GM19035 (cell line): ENCODE measurements at regions not wholly inside any gene's neighbourhood (a gene's known extent, or its start where the extent isn't known, plus 50 kb on each side); places are given as distances from the start of the nearest gene placed in this dataset.

Experiments used
- ATAC-seq: cut with Tn5 transposase; IDR thresholded peaks from one replicate; pipeline ENCODE4 v1.9.1; 2021; ENCODE audit not compliant: unreplicated experiment

- no peak for ATAC-seq
Observed at GRCh38 chr6:94389218-94389617, 969.9 kb upstream of the EPHA7 start.

DNA sequence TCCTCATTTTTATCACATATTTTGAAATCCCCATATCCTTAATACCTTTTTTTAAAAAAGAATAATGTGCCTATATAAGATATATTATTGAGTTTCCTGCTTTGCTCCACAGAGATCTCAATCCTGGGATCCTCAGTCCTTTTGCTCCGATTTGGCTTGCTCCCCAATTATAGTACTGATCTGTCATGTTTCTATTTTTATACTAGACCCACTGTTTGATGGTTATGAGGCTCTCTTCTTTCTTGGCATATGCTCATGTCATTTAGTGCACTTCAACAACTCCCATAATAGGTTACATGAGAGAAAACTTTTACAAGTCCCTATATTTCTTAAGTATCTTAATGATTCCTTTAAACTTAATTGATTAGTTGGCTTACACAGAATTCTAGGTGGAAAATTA lies 958.5 kb upstream of the EPHA7 start:
- ATAC-seq = no peak

DNA sequence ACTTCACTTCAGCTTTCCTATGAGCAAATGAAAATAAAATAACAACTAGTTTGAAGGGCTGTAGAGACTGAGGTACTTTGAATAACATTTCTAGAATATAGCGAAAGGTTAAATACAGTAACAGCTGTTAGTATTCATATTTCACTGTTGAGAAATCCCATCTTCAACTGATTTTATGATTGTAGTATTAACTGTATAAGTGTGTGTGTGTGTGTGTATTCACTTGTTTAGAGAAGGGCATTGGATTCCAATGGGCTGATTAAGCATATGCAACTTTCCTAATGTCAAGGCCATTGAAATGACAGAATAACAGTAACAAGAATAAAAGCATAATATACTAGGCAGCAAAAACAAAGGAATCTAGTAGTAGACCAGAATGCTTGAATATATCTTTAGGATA lies 957.5 kb upstream of the EPHA7 start:
- no peak for ATAC-seq

DNA sequence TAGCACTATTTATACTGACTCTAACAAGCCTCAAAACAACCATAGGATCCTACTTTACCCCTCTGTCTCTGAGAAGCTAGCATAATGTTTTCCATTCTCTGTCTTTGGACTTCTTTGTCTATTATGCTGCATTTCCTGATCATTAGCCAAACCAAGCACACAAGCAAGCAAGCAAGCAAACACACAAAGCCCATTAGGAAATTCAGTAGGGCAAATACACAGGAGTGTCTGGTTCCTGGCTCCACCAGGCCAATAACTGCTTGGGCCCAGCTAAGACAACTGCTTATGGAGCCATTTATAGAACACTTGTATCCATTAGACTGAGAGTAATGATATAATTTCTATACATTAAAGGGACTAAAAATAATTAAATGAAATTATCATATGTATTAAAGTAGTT lies 952.9 kb upstream of the EPHA7 start:
- no peak for ATAC-seq

GRCh38 chr6:94367316-94367715 lies 948.0 kb upstream of the EPHA7 start:
- ATAC-seq = no peak

- ATAC-seq = no peak
Observed at GRCh38 chr6:94362061-94362864, 942.9 kb upstream of the EPHA7 start.

DNA sequence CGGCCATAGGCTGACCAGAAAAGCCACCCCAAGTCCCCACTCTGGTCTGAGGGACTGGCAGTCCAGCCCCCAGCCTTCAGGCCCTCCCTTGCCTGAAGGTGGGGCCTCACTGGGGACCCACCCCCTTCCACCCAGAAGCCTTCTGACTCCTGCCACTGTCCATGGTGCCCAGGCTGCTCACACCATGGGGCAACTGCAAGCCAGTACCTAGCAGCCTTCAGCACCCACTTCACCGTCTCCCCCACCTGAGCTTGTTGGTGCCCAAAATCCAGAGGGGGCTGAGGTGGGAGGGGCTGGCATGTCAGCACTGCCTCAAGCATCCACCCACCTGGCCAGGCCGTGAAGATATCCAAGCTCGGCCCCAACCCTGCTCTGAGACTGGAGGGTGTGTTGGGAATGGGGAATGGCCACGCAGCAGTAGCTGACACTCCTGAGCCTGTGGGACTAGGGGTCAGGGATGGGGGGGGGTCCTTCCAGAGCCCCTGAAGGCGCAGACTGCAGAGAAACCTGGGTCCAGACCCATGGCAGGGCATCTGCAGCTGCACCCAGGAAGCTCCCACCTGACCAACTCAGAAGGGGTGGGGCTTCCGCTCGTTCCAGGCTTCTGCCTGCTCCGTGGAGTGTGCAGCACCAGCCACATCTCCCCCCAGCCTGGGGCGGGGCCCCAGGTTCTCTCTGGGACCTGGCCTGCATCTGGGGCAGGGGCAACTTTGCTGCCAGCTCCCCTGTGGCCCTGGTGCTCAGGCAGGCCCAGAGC lies 942.1 kb upstream of the EPHA7 start:
- ATAC-seq = no peak

DNA sequence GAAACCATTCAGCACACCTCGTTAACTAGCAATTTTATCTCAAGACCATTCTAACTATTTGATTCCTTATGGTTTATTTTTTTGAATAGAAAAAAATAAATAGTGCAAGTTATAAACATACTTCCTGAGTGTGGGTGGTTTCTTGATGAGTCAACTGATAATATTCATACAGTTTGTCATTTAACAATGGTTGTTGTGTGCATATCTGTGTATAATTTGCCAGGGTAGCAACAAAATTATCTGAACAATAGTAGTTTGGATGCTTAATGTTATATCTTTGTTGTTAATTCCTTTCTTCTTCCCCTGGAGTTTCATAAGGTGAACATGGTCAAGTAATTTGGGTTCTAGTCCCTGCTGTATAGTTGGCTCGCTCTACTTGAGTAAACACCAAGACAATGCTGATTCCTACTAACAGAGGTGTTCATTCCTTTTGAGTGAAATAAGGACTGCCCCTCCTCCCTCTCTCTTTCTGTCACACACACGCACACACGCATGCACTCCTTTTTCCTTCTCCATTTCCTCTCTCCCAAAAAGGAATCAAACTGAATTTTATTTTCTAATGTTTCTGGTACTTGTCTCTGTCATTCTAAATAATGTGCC lies 938.1 kb upstream of the EPHA7 start:
- ATAC-seq = no peak

DNA sequence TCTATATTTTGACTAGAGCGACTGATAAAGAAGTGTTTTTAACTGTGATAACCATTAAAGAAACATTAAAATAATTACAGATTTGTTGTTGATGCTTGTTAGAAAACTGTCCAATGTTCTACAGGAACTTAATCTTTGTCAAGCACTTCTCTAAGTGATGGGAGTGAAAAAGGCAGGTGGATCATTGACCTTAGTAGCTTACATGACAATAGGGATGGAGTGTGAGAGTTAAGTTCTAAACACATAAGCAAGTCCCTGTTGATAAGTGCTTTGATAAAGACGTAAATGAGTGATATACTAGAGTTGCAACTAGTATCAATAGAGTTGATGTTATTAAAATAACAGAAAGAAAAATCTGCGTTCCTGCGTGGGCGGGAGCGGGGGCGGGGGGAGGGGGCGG lies 931.5 kb upstream of the EPHA7 start:
- no peak for ATAC-seq

DNA sequence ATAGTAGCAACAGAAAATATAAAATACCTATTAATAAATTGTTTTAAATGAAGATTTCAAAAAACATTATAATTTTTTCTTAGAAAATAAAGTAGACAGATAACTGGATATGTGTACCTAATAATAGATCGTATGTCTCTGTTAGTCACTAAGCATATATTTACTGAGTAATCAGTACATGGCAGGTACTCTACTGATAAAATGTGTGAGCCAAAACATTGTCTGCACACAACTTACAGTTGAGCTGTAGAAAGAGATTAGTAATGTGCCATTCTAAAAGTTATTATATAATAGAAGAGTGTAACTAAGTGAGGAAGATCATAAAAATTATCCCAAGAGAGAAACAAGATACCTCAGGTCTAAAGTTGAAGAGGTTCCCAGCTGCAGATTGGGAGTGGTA lies 929.9 kb upstream of the EPHA7 start:
- ATAC-seq = no peak

DNA sequence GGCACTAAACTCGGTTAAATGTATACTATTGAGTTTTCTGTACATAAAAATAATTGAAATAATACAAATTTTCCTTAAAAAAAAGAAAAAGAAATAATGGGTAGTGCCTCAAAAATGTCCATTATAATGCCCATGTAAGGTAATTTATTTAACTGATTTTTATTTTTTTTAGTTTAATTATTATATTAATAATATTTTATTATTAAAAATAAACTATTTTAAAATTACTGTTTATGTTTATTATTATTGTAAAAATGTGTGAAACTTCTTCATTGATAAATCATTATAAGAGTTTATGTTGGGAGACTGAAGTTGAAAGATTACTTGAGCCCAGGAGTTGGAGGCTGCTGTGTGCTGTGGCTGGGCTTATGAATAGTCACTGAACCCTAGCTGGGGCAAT lies 925.5 kb upstream of the EPHA7 start:
- ATAC-seq = no peak

GRCh38 chr6:94341173-94341572 lies 921.8 kb upstream of the EPHA7 start:
- ATAC-seq = no peak

- no peak for ATAC-seq
Observed at GRCh38 chr6:94323853-94324252, 904.5 kb upstream of the EPHA7 start.

- ATAC-seq = no peak
Observed at GRCh38 chr6:94300424-94301144, 881.2 kb upstream of the EPHA7 start.

- ATAC-seq = no peak
Observed at GRCh38 chr6:94289131-94289530, 869.8 kb upstream of the EPHA7 start.

DNA sequence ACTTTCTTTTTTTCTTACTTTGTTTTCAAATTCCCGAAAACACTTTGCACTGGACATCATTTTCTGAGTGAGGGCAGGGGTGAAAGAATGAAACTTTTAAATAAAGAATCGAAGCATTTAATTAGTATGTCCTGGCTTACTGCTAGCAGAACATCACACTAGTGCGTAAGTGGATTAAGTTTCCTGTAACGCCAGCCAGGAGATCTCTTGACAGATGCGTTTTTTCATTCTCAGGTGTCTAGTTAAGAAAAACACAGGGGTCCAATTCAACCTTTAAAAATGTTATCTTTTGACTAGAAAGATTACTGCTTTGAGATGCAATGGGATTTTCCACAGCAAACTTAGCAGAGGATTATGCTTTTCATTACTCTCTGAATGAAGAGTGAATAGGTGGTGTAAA lies 858.8 kb upstream of the EPHA7 start:
- ATAC-seq = no peak

DNA sequence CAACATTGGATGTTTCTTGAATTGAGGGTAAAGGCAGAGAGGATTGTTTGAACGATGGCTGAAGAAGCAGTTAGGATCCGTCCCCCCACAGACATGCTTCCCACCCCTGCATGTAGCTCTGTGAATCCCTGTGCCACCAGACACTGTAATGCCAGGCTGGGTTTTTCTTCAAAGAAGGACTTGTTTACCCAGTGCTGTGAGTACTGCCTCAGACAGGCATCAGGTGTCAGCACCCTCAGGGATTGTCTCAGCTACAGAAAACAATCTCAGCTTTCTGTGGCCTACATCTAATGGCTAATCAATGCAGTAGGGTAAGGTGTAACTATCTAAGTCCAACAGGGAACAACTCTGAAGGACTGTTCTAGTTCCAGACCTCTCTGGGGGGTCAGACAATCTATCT lies 853.0 kb upstream of the EPHA7 start:
- no peak for ATAC-seq

DNA sequence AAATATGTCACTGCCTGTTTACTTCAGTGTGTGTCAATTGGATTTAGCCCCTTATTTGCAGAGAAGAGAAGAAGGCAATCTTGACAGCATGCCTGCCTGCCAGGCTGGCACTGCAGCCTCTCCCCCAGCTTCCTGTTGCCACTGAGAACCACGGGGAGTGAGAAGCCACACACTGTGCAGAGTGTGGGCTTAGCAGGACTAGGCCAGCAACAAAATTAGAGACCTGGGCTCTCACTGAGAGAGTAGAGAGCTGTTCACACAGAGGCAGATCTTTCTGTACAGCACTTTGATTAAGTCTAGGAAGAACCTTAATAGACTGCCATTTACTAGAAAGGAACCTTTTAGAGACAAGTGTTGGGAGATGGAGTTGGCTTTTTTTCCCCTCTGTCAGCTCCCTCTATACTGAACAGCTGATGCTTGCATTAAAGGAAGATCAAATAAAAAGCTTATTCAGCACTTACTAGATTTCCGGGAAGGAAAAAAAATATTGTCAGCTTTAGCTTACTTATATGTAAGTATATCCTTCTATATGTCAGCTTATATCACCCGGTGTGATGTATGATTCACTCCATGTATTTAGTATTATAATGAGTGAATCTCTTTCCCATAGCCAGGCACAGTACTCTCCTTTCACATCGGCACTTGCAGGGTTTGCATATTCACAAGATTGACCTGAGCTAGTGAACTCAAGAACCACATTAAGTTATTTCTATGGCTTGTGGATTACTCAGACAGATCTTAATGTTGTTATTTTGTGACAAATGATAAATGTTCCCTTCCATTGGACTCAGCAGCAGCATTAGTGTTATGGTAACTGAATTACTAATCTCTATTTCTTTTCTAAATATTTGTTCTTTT lies 851.0 kb upstream of the EPHA7 start:
- ATAC-seq = no peak

DNA sequence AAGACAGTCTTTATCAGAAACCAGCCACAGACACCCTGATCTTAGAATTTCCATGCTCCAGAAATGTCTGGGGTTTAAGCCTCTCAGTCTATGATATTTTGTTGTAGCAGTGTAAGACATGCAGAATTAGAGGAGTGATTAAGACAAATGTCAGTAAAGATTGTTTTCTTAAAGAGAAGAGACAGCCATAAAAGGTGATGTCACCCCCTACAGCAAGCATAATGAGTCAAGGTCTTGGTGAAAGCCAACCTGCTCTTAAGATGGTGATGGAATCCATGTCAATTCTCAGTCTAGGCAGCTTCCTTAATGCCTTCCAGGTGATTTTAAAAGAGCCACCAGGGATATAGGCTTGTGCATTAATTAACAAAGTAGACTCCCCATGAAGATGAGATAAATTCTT lies 849.9 kb upstream of the EPHA7 start:
- no peak for ATAC-seq

DNA sequence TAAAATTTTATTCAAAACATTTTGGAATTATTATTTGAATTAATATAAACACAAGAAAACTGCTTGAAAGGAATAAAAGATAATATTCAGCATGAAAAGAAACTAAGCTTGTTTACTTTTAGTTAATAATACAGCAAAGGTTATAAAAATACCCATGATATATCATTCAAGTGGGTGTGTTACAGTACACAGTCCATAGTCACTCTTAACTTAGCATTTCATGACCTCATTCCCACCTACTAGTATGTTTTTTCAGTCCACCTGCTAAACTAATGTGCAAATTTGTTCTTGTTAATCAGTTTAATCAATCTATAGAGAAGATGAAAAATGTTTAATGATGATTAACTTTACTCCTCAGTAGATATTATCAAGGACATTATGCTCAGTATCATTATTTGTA lies 841.4 kb upstream of the EPHA7 start:
- no peak for ATAC-seq

DNA sequence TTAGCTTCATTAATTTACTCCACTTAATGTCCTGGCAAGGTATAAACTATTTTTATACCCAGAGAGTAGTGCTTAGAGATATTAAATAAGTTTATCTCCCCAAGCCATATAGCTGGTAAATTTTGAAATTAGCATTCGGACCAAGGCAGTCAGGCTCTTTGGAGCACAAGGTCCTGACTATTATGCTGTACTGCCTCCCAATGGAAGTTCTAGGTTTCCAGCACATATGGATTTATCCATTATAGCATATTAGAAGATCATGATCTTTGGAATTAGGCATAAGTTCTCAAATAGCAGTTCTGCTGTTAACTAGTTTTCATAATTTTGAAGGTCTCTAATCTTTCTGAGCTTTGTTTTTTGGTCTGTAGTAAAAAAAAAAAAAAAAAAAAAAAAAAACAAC lies 835.3 kb upstream of the EPHA7 start:
- no peak for ATAC-seq
